HG03025 (cell line): ENCODE measurements at regions not wholly inside any gene's neighbourhood (a gene's known extent, or its start where the extent isn't known, plus 50 kb on each side); places are given as distances from the start of the nearest gene placed in this dataset.

Experiments used
- ATAC-seq: cut with Tn5 transposase; IDR thresholded peaks from one replicate; pipeline ENCODE4 v1.9.1; 2021; ENCODE audit warnings: mild to moderate bottlenecking, moderate library complexity; ENCODE audit not compliant: unreplicated experiment, low FRiP score

- ATAC-seq, result no peak
Measured at GRCh38 chr3:162092751-162093150, 596.1 kb downstream of the OTOL1 start.

GRCh38 chr3:162094301-162094700, 597.7 kb downstream of the OTOL1 start:
- ATAC-seq, result no peak

- ATAC-seq, result no peak
Measured at GRCh38 chr3:162096874-162097273, 600.3 kb downstream of the OTOL1 start.

GRCh38 chr3:162103808-162104207, 607.2 kb downstream of the OTOL1 start:
- no peak for ATAC-seq

- no peak for ATAC-seq
Measured at GRCh38 chr3:162111861-162112260, 615.3 kb downstream of the OTOL1 start.

- ATAC-seq, result no peak
Measured at GRCh38 chr3:162112719-162113118, 616.1 kb downstream of the OTOL1 start.

- ATAC-seq, result no peak
Measured at GRCh38 chr3:162117961-162118360, 621.4 kb downstream of the OTOL1 start.

GRCh38 chr3:162119651-162120050, 623.0 kb downstream of the OTOL1 start:
- no peak for ATAC-seq

- no peak for ATAC-seq
Measured at GRCh38 chr3:162122405-162122804, 625.8 kb downstream of the OTOL1 start.

- no peak for ATAC-seq
Measured at GRCh38 chr3:162125790-162126189, 629.2 kb downstream of the OTOL1 start.

GRCh38 chr3:162130582-162130981, 634.0 kb downstream of the OTOL1 start:
- ATAC-seq, result no peak

- ATAC-seq, result no peak
Measured at GRCh38 chr3:162132981-162133380, 636.4 kb downstream of the OTOL1 start.

GRCh38 chr3:162134571-162134970, 638.0 kb downstream of the OTOL1 start:
- ATAC-seq, result no peak

GRCh38 chr3:162136136-162136535, 639.5 kb downstream of the OTOL1 start:
- no peak for ATAC-seq

- no peak for ATAC-seq
Measured at GRCh38 chr3:162138509-162138908, 641.9 kb downstream of the OTOL1 start.

GRCh38 chr3:162139841-162140240, 643.2 kb downstream of the OTOL1 start:
- no peak for ATAC-seq

- no peak for ATAC-seq
Measured at GRCh38 chr3:162141272-162141791, 644.7 kb downstream of the OTOL1 start.

GRCh38 chr3:162142511-162142910, 645.9 kb downstream of the OTOL1 start:
- no peak for ATAC-seq

- no peak for ATAC-seq
Measured at GRCh38 chr3:162143180-162143579, 646.6 kb downstream of the OTOL1 start.

GRCh38 chr3:162147996-162148395, 651.4 kb downstream of the OTOL1 start:
- ATAC-seq, result no peak

GRCh38 chr3:162150790-162151189, 654.2 kb downstream of the OTOL1 start:
- ATAC-seq, result no peak

GRCh38 chr3:162152636-162153035, 656.0 kb downstream of the OTOL1 start:
- ATAC-seq, result no peak

- ATAC-seq, result no peak
Measured at GRCh38 chr3:162161595-162161994, 665.0 kb downstream of the OTOL1 start.
